Astrocyte (in vitro differentiated cells and primary cell): ENCODE measurements at regions not wholly inside any gene's neighbourhood (a gene's known extent, or its start where the extent isn't known, plus 50 kb on each side); places are given as distances from the start of the nearest gene placed in this dataset.

Experiments used
- DNase-seq: peaks from one replicate; pipeline ENCODE4 v3.0.0-alpha.2; 2010; ENCODE audit warnings: low read depth
- FAIRE-seq: peaks from 2 replicates; lab custom pipeline; 2011; peaks lifted over from hg19 to GRCh38; lab: Jason Lieb, UNC
- H2AFZ ChIP-seq: 2 replicates; pipeline ENCODE4 v1.6.0; 2012; ENCODE audit warnings: low read depth, low read length, inconsistent platforms
- H3K27ac ChIP-seq: 2 replicates; pipeline ENCODE4 v1.5.1; 2011; ENCODE audit warnings: low read depth, low read length, inconsistent platforms
- H3K27me3 ChIP-seq: 2 replicates; pipeline ENCODE4 v1.6.0; 2011; ENCODE audit warnings: low read length, inconsistent platforms; ENCODE audit not compliant: insufficient read depth
- H3K36me3 ChIP-seq: 2 replicates; pipeline ENCODE4 v1.5.1; 2011; ENCODE audit warnings: low read length, inconsistent platforms; ENCODE audit not compliant: insufficient read depth
- H3K4me1 ChIP-seq: 2 replicates; pipeline ENCODE4 v1.5.1; 2011; ENCODE audit warnings: low read length, inconsistent platforms; ENCODE audit not compliant: insufficient read depth
- H3K4me2 ChIP-seq: 2 replicates; pipeline ENCODE4 v1.6.0; 2012; ENCODE audit warnings: low read length, inconsistent platforms
- H3K4me3 ChIP-seq: 2 replicates; pipeline ENCODE4 v1.5.1; 2011; ENCODE audit warnings: low read depth, mild to moderate bottlenecking, low read length, inconsistent platforms; ENCODE audit not compliant: insufficient read depth
- H3K79me2 ChIP-seq: 2 replicates; pipeline ENCODE4 v1.6.0; 2012; ENCODE audit warnings: mild to moderate bottlenecking, low read length, inconsistent platforms; ENCODE audit not compliant: insufficient read depth
- H3K9ac ChIP-seq: 2 replicates; pipeline ENCODE4 v1.6.0; 2012; ENCODE audit warnings: mild to moderate bottlenecking, low read length, inconsistent platforms
- H3K9me3 ChIP-seq: 2 replicates; pipeline ENCODE4 v1.5.1; 2012; ENCODE audit warnings: low read depth, mild to moderate bottlenecking, low read length, inconsistent platforms; ENCODE audit not compliant: insufficient read depth
- H4K20me1 ChIP-seq: 2 replicates; pipeline ENCODE4 v1.6.0; 2012; ENCODE audit warnings: low read length, inconsistent platforms; ENCODE audit not compliant: insufficient read depth
- H3K27ac Mint-ChIP-seq: one replicate; pipeline ENCODE4 v1.8.0; 2021; ENCODE audit warnings: mild to moderate bottlenecking, mixed read lengths; ENCODE audit not compliant: unreplicated experiment
- H3K27me3 Mint-ChIP-seq: one replicate; pipeline ENCODE4 v1.8.0; 2021; ENCODE audit warnings: low read depth, mixed read lengths; ENCODE audit not compliant: unreplicated experiment
- H3K36me3 Mint-ChIP-seq: one replicate; pipeline ENCODE4 v1.8.0; 2021; ENCODE audit warnings: low read depth, mixed read lengths; ENCODE audit not compliant: unreplicated experiment
- H3K4me1 Mint-ChIP-seq: one replicate; pipeline ENCODE4 v1.8.0; 2021; ENCODE audit warnings: low read depth, mixed read lengths; ENCODE audit not compliant: unreplicated experiment
- H3K4me3 Mint-ChIP-seq: one replicate; pipeline ENCODE4 v1.8.0; 2021; ENCODE audit warnings: mild to moderate bottlenecking, moderate library complexity, mixed read lengths; ENCODE audit not compliant: unreplicated experiment
- H3K9me3 Mint-ChIP-seq: one replicate; pipeline ENCODE4 v1.8.0; 2021; ENCODE audit warnings: mild to moderate bottlenecking, mixed read lengths; ENCODE audit not compliant: unreplicated experiment
- EZH2 ChIP-seq: IDR thresholded peaks from 2 replicates; pipeline ENCODE4 v1.6.1; 2012; ENCODE audit warnings: mild to moderate bottlenecking, low read length, inconsistent platforms; ENCODE audit not compliant: insufficient read depth
- TF ChIP-seq, protein P1 (sequence below): IDR thresholded peaks from 2 replicates; pipeline ENCODE4 v1.5.1; 2011; ENCODE audit warnings: low read depth, mild to moderate bottlenecking, inconsistent platforms, low read length, moderate library complexity; ENCODE audit not compliant: insufficient read depth

DNA sequence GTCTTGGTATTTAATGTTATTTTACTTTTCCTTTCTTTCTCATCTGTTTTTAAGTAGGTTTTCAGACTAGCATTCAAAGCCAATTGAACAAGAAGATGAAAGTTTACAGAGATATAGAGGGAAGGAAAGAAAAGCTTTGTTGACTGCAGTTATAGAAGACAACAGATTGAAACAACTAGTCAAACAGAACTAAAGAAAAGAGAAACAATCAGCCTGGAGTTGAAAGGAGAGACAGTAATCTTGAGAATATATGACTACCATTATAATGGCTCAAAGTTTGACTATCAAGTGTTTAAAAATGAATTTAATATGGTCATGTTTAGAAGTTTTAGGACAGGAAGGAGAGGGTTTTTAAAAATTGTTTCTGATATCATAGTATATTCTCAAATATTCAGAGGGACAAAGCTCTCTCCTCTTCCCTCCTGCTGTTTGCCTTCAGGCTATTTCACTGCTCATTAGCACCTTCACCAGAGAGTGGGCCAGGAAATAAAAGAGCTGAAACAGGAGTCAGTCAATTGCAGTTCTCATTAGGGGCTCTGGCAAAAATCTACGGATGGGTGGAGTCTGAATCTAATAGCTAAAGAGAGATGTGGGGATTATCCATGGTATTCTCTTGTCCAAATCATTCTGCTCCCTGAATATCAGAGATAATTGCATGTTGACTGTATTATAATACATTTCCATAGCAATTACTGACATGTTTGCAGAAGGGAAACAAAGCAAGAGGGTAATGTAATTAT lies 577.8 kb downstream of the BRINP3 start:
- FAIRE-seq (no peak), DNase-seq (no peak)
- no peaks in the 10 kb centered on the region for H3K27me3 ChIP-seq
- H2AFZ ChIP-seq, result no peak overlapping the region
- no peak overlapping the region for H3K27ac Mint-ChIP-seq
- no peaks in the 10 kb centered on the region for H3K36me3 Mint-ChIP-seq
- H3K4me1 Mint-ChIP-seq, result no peaks in the 10 kb centered on the region
- no peak for TF ChIP-seq EZH2
- no peaks in the 10 kb centered on the region for H3K79me2 ChIP-seq
- no peak overlapping the region for H3K27ac ChIP-seq
- no peaks in the 10 kb centered on the region for H4K20me1 ChIP-seq
- H3K27me3 Mint-ChIP-seq, result no peaks in the 10 kb centered on the region
- no peak overlapping the region for H3K4me3 ChIP-seq
- no peaks in the 10 kb centered on the region for H3K9me3 Mint-ChIP-seq
- no peaks in the 10 kb centered on the region for H3K36me3 ChIP-seq
- H3K4me3 Mint-ChIP-seq, result no peak overlapping the region
- H3K4me2 ChIP-seq, result no peak overlapping the region
- no peak overlapping the region for H3K9ac ChIP-seq
- H3K9me3 ChIP-seq, result no peaks in the 10 kb centered on the region
- no peaks in the 10 kb centered on the region for H3K4me1 ChIP-seq

DNA sequence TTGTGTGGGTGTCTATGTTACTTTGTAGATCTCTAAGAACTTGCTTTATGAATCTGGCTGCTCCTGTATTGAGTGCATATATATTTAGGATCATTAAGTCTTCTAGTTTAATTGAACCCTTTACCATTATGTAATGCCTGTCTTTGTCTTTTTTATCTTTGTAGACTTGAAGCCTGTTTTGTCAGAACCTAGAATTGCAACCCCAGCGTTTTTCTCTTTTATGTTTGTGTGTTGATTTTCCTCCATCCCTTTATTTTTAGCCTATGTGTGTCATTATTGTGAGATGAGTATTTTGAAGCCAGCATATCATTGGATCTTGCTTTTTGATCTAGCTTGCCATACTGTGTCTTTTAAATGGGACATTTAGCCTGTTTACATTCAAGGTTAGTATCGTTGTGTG lies 573.2 kb downstream of the BRINP3 start:
- FAIRE-seq, result no peak
- H3K79me2 ChIP-seq, result no peaks in the 10 kb centered on the region
- H3K27ac ChIP-seq, result no peak overlapping the region
- H3K9me3 ChIP-seq, result no peaks in the 10 kb centered on the region
- no peak overlapping the region for H3K4me2 ChIP-seq
- no peak overlapping the region for H3K4me3 ChIP-seq
- no peaks in the 10 kb centered on the region for H4K20me1 ChIP-seq
- Mint-ChIP-seq H3K27me3 (no peaks in the 10 kb centered on the region), H3K4me3 (no peak overlapping the region), H3K36me3 (no peaks in the 10 kb centered on the region), H3K27ac (no peak overlapping the region), H3K9me3 (peaks cover 2% of the 10 kb centered on the region), H3K4me1 (no peaks in the 10 kb centered on the region)
- no peaks in the 10 kb centered on the region for H3K36me3 ChIP-seq
- no peak for DNase-seq
- TF ChIP-seq, protein P1, sequence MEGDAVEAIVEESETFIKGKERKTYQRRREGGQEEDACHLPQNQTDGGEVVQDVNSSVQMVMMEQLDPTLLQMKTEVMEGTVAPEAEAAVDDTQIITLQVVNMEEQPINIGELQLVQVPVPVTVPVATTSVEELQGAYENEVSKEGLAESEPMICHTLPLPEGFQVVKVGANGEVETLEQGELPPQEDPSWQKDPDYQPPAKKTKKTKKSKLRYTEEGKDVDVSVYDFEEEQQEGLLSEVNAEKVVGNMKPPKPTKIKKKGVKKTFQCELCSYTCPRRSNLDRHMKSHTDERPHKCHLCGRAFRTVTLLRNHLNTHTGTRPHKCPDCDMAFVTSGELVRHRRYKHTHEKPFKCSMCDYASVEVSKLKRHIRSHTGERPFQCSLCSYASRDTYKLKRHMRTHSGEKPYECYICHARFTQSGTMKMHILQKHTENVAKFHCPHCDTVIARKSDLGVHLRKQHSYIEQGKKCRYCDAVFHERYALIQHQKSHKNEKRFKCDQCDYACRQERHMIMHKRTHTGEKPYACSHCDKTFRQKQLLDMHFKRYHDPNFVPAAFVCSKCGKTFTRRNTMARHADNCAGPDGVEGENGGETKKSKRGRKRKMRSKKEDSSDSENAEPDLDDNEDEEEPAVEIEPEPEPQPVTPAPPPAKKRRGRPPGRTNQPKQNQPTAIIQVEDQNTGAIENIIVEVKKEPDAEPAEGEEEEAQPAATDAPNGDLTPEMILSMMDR, result no peak
- TF ChIP-seq EZH2, result no peak
- no peaks in the 10 kb centered on the region for H3K4me1 ChIP-seq
- no peak overlapping the region for H3K9ac ChIP-seq
- H3K27me3 ChIP-seq, result no peaks in the 10 kb centered on the region
- no peak overlapping the region for H2AFZ ChIP-seq

DNA sequence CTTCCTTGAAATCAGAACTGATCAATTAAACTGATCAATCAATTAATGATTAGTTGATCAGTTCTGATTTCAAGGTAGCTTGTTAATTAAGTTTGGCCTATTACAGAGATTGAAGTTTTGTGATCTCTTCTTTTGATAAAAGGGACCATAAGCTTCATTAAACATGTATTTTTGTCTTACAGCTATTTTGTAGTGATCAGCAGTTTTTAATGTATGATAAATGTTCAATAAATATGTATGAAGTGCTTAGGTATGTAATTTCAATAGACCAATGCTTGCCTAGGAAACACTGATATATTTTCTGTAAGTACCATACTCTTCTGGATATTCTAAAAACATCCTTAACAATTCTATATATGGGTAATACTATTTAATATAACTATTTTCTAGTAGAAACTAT lies 569.6 kb downstream of the BRINP3 start:
- no peaks in the 10 kb centered on the region for H3K9me3 ChIP-seq
- no peak overlapping the region for H3K9ac ChIP-seq
- H3K27me3 ChIP-seq, result no peaks in the 10 kb centered on the region
- Mint-ChIP-seq H3K27ac (no peak overlapping the region), H3K4me1 (no peaks in the 10 kb centered on the region), H3K4me3 (no peak overlapping the region), H3K36me3 (no peaks in the 10 kb centered on the region), H3K9me3 (peaks cover 2% of the 10 kb centered on the region), H3K27me3 (no peaks in the 10 kb centered on the region)
- H3K4me1 ChIP-seq, result no peaks in the 10 kb centered on the region
- no peak for TF ChIP-seq EZH2
- TF ChIP-seq, protein P1, result no peak
- H3K79me2 ChIP-seq, result no peaks in the 10 kb centered on the region
- H3K36me3 ChIP-seq, result no peaks in the 10 kb centered on the region
- FAIRE-seq (no peak), DNase-seq (no peak)
- no peak overlapping the region for H3K4me3 ChIP-seq
- no peaks in the 10 kb centered on the region for H4K20me1 ChIP-seq
- no peak overlapping the region for H3K27ac ChIP-seq
- no peak overlapping the region for H2AFZ ChIP-seq
- H3K4me2 ChIP-seq, result no peak overlapping the region
